ENCODE measurements at regions not wholly inside any gene's neighbourhood (a gene's known extent, or its start where the extent isn't known, plus 50 kb on each side); places are given as distances from the start of the nearest gene placed in this dataset.

- ChIA-PET POLR2A (no interaction called here), CTCF (no interaction called here)
- H3K9me3 ChIP-seq (ENCODE audit: control insufficient read depth, insufficient read depth, low read depth, low read length), result no peaks in the 10 kb centered on the region
- H3K4me3 ChIP-seq (ENCODE audit: low read depth, low read length), result no peak overlapping the region
- no peaks in the 10 kb centered on the region; the same call in 1 of the 2 replicates for H3K4me1 ChIP-seq (ENCODE audit: control insufficient read depth, insufficient read depth, low read length)
- H3K27ac ChIP-seq (ENCODE audit: extremely low read depth, low read depth, low read length), result no peak overlapping the region
- no peaks in the 10 kb centered on the region for H3K36me3 ChIP-seq (ENCODE audit: control insufficient read depth in 2 of 2, insufficient read depth in 1 of 2, low read length in 2 of 2)
- peak; percentile 43 for TF ChIP-seq SP2 (tag by site-specific recombination; IDR thresholded peaks at IDR 0.05)
- TF ChIP-seq KLF1 (tag by site-specific recombination; IDR thresholded peaks at IDR 0.05), result peak; percentile 86
- TF ChIP-seq ZNF514 (tag by site-specific recombination; IDR thresholded peaks at IDR 0.05), result no peak
- TF ChIP-seq KLF17 (tag by site-specific recombination; IDR thresholded peaks at IDR 0.05), result peak; percentile 48; the same call in 1 of the 2 replicates
- no peak for TF ChIP-seq ZNF121 (tag by site-specific recombination; IDR thresholded peaks at IDR 0.05)
- TF ChIP-seq ZNF302 (tag by site-specific recombination; IDR thresholded peaks at IDR 0.05; ENCODE audit: low read depth), result no peak
- TF ChIP-seq ZNF768 (tag by site-specific recombination; IDR thresholded peaks at IDR 0.05), result peak; percentile 58; the same call in 1 of the 2 replicates
- peak; percentile 36; the same call in 1 of the 2 replicates for TF ChIP-seq ZIC2 (tag by site-specific recombination; IDR thresholded peaks at IDR 0.05)
- TF ChIP-seq YY1 (tag by site-specific recombination; IDR thresholded peaks at IDR 0.05), result no peak
Observed at GRCh38 chr12:132423251-132423819, 66.6 kb upstream of the FBRSL1 start.

- no peak overlapping the region for H3K27ac ChIP-seq (ENCODE audit: extremely low read depth, low read depth, low read length)
- no peaks in the 10 kb centered on the region for H3K36me3 ChIP-seq (ENCODE audit: control insufficient read depth in 2 of 2, insufficient read depth in 1 of 2, low read length in 2 of 2)
- no peaks in the 10 kb centered on the region; the same call in 1 of the 2 replicates for H3K4me1 ChIP-seq (ENCODE audit: control insufficient read depth, insufficient read depth, low read length)
- H3K4me3 ChIP-seq (ENCODE audit: low read depth, low read length), result no peak overlapping the region
- no peaks in the 10 kb centered on the region for H3K9me3 ChIP-seq (ENCODE audit: control insufficient read depth, insufficient read depth, low read depth, low read length)
- ChIA-PET POLR2A (no interaction called here), CTCF (no interaction called here)
- peak; percentile 81 for TF ChIP-seq PRDM10 (tag by site-specific recombination; IDR thresholded peaks at IDR 0.05)
- TF ChIP-seq ZNF596 (tag by site-specific recombination; IDR thresholded peaks at IDR 0.05), result peak; percentile 82; the same call in 1 of the 2 replicates
- TF ChIP-seq ZNF157 (tag by site-specific recombination; IDR thresholded peaks at IDR 0.05), result peak; percentile 39; the same call in 1 of the 2 replicates
- TF ChIP-seq ZSCAN16 (tag by site-specific recombination; IDR thresholded peaks at IDR 0.05), result peak; percentile 66; the same call in 1 of the 2 replicates
- TF ChIP-seq PATZ1 (tag by site-specific recombination; IDR thresholded peaks at IDR 0.05), result 0 out of 2 replicates have a peak, but pooled peaks have one; percentile 29
- no peak for TF ChIP-seq ZNF529 (tag by site-specific recombination; IDR thresholded peaks at IDR 0.05; ENCODE audit: insufficient replicate concordance)
- TF ChIP-seq ZFP3 (tag by site-specific recombination; IDR thresholded peaks at IDR 0.05; ENCODE audit: low read depth), result no peak
- TF ChIP-seq ZBTB10 (tag by site-specific recombination; IDR thresholded peaks at IDR 0.05), result no peak
- TF ChIP-seq ZNF248 (tag by site-specific recombination; IDR thresholded peaks at IDR 0.05), result peak; percentile 83; the same call in 1 of the 2 replicates
- peak; percentile 4; the same call in 1 of the 2 replicates for TF ChIP-seq PRDM1 (tag by site-specific recombination; IDR thresholded peaks at IDR 0.05)
- no peak for TF ChIP-seq GLI2 (tag by site-specific recombination; IDR thresholded peaks at IDR 0.05; ENCODE audit: borderline replicate concordance, low read depth)
- TF ChIP-seq ZNF366 (tag by site-specific recombination; conservative IDR thresholded peaks at IDR 0.05), result peak; percentile 86
- peak; percentile 11; the same call in 1 of the 2 replicates for TF ChIP-seq ZNF571 (tag by site-specific recombination; IDR thresholded peaks at IDR 0.05)
- no peak for TF ChIP-seq ZNF48 (tag by site-specific recombination; IDR thresholded peaks at IDR 0.05)
- TF ChIP-seq MYNN (tag by site-specific recombination; IDR thresholded peaks at IDR 0.05; ENCODE audit: borderline replicate concordance), result peak; percentile 75; the same call in 1 of the 2 replicates
- 0 out of 2 replicates have a peak, but pooled peaks have one; percentile 30 for TF ChIP-seq ZNF266 (tag by site-specific recombination; IDR thresholded peaks at IDR 0.05; ENCODE audit: low read depth)
Observed at GRCh38 chr12:132422381-132423043, 67.4 kb upstream of the FBRSL1 start.

Data from HEK293 (cell line).